HG02884 (cell line): ENCODE measurements at regions not wholly inside any gene's neighbourhood (a gene's known extent, or its start where the extent isn't known, plus 50 kb on each side); places are given as distances from the start of the nearest gene placed in this dataset.

Source experiments
- ATAC-seq: cut with Tn5 transposase; IDR thresholded peaks from one replicate; pipeline ENCODE4 v1.9.1; 2021; ENCODE audit warnings: mild to moderate bottlenecking, moderate library complexity; ENCODE audit not compliant: unreplicated experiment

DNA sequence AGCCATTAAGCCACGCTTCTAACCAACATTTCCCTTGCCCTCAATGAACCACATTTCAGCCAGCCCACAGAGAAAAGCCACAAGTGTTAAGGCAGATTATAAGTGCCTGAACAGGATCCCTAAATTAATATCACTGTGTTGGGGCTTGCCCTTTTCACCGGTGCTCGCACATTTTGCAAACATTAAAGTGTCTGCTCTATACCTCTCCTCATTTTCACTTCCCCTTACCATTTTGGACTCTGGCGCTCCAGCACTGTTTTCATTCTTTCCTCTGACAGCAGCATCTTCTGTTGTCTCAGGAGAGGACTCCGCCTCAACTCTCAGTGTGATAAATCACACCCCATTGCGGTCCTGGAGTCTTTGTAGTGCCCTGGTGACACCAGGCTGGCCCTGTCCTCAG is 274.2 kb downstream of the BAMBI start:
- no peak for ATAC-seq

DNA sequence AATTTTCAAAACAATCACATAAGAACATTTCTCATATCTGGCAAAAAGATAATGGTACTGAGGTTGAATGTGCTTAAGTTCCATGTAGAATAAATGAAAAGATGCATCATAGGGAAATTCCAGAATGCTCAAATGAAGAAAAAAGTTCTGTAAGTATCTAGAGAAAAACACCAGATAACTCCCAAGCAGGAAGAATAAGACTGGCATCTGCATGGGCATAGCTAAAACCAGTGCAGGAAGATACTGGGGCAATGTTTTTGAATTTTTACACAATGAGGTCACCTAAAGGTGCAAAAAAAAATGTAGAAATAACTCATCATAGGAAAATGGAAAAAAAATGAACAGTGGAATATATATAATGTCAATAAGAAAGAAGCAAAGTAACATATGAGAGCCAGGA is 275.2 kb downstream of the BAMBI start:
- ATAC-seq = no peak

DNA sequence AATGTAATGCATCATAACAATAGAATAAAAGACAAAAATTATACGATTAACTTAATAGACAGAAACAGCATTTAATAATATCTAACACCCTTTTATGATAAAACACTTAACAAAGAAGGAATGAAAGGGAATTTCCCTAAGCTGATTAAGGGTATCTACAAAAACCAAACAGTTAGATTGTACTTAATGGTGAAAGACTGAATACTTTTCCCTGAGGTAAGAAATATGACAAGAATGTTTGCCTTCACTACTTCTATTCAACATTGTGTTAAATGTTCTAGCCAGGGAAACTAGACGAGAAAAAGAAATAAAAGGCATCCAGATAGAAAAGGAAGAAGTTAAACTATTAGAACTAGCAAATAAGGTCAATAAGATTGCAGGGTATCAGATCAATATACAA is 276.9 kb downstream of the BAMBI start:
- no peak for ATAC-seq

DNA sequence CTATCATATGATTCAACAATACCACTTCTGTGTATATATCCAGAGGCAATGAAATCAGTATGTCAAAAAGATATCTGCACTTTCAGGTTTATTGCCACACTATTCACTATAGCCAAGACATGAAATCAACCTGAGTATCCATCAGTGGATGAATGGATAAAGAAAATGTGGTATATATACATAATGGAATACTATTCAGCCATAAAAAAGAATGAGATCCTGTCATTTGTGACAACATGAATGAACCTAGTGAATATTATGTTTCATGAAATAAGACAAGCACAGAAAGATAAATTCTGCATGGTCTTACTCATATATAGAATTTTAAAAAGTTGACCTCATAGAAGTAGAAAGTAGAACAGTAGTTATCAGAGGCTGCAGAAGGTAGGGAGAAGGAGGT is 281.1 kb downstream of the BAMBI start:
- ATAC-seq = no peak

DNA sequence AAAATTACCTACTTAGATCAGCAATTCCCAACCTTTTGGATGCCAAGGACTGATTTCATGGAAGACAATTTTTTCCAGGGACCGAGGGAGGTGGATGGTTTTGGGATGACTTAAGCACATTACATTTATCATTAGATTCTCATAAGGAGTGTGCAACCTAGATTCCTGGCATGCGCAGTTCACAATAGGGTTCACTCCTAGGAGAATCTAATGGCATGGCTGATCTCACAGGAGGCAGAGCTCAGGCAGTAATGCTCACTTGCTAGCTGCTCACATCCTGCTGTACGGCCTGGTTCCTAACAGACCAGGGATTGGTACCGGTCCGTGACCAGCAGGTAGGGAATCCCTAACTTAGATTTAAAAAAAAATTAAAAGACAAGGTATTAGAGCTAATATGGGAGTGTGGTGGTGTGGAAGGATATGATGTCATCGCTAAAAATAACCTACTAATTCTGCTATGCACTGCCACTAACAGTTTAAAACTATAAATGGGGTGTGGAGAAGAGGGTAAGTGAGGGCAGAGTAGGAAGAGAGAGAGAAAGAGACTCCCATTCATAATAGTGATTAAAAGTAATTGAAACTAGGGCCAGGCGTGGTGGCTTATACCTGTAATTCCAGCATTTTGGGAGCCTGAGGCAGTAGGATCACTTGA is 282.7 kb downstream of the BAMBI start:
- ATAC-seq = no peak

DNA sequence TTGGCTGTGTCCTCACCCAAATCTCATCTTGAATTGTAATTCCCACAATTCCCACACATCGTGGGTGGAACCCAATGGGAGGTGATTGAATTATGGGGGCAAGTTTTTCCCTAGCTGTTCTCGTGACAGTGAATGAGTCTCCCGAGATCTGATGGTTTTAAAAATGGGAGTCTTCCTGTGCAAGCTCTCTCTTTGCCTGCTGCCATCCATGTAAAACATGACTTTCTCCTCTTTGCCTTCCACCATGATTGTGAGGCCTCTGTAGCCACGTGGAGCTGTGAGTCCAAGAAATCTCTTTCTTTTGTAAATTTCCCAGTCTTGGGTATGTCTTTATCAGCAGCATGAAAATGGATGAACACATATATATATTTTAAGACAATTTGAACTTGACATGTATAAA is 285.4 kb downstream of the BAMBI start:
- ATAC-seq = no peak

DNA sequence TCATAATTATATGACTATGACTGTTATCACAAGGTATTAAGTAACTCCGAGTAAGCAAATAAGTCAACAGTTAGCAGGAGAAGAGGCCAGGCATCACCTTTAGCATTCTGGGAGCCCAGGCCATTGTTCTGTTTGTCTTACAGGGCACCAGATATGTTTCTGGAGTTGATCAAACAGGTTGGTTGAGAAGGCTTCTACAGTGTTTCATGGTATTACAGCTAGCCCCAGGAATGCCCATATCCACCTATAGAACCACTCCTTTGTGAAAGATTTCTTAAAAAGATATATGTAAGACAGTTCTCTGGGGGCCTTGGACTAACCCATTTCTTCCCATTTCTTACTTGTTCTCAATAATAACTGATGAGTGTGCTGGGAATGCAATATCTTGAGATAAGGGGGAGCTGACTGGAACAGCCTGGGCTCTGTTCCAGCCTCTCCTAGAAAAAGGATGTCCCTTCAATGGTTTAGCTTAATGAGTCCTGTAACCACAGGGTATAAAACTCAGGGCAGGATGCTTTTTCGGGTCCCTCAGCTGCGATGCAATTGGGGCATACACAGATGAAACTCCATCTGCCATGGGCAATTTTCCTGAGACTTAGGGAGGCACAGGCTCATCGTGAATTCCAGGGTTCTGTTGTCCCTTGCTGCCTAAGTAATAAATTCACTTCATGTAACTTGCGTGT is 286.4 kb downstream of the BAMBI start:
- ATAC-seq = no peak

DNA sequence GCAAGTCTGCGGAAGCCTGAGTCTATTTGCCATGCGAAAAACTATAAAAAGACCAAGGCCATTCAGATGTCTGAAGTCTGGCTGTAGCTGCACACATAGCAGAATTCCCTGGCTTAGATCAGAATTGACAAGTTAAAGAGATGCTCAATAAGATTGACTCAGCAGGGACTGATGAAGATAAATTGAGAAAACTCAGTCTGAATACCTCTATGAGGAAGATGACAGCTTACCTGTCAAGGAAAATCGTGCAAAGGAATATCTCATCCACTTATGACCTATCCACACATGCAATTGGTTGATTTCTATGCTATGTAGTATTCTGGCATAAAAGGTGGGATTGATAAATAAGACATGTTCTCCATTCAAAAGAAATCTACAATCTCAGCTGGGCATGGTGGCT is 288.6 kb downstream of the BAMBI start:
- ATAC-seq = no peak

DNA sequence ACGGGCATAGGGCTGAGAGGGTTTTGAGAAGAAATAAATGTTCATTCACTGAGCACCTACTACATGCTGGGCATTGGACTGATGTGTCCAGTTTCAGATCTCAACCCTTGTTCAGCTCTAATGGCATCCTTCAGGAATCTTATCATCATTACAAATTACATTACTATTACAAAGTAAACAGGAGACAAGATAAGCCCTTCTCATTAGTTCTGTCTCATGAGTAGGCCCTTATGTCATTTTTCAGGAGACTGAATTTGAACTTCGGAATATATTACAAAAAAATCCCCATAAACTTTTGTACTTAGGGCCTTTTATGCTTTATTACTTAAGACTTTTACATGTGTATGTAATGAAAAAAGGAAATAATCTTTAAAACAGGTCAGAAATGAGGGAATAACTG is 289.7 kb downstream of the BAMBI start:
- no peak for ATAC-seq

DNA sequence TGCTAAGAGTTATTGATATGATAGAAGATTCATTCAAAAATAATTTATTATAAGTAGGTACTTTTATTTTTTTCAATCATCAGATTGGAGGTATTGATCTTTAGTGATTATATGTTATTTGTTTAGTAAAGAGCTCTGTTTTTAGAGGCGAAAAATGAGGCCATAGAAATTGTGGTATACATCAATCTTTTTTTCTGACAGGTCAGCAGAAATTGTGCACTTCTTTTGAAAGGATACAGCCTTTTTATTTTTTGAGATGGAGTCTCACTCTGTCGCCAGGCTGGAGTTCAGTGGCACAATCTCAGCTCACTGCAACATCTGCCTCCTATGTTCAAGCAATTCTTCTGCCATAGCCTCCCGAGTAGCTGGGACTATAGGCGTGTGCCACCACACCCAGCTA is 292.1 kb downstream of the BAMBI start:
- ATAC-seq = no peak

DNA sequence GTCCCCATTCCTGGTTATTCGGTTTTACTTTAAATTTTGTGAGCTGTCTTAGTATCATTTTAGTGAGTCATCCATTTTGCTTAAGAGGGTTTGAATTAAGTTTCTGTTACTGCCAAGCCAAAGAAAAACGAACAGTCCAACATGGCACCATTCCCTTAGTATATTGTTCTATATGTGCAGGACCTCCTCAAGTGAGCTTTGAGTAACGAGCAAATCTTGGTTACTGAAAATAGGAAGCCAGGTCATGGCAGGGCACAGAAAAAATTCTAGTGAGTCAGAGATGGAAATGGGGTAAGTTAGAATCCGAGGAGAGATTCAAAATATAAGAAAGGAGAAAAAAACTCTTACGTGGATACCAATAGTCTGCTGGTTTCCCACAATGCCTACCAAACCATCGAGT is 292.9 kb downstream of the BAMBI start:
- ATAC-seq = no peak

DNA sequence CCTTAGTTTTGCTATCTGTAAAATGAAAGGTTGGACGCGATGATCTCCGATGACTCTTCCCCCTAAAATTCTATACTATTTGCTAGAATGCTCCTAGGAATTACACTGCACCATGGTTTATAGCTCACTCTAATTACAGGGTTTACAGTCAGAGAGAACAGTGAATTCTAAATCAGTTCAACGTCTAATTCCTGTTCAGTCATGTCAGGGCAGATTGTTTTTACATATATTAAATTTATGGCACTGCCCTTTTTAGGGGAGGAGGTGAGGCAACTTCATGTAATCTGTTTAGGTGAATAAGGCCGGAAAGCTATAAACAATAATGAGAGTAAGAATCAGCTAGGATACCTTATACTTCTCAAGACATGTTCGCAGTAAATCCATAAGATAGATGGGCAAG is 293.9 kb downstream of the BAMBI start:
- no peak for ATAC-seq

DNA sequence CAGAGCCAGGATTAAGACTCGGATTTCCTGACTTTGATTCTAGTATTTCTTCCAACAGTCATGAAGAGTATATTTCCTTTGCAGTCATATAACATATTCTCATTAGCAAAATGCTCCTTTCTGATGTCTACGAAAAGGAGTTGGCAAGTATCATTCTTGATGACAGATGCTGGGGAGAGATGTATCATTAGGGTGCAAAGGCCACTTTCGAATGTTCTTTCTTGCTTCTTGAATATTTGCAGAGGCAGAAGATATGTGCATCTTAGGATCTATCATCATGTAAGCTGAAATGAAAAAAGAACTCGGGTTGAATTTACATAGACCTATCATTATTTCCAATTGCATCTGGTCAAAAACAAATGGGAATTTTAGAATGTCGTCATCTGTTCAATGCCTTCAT is 294.4 kb downstream of the BAMBI start:
- ATAC-seq = no peak

DNA sequence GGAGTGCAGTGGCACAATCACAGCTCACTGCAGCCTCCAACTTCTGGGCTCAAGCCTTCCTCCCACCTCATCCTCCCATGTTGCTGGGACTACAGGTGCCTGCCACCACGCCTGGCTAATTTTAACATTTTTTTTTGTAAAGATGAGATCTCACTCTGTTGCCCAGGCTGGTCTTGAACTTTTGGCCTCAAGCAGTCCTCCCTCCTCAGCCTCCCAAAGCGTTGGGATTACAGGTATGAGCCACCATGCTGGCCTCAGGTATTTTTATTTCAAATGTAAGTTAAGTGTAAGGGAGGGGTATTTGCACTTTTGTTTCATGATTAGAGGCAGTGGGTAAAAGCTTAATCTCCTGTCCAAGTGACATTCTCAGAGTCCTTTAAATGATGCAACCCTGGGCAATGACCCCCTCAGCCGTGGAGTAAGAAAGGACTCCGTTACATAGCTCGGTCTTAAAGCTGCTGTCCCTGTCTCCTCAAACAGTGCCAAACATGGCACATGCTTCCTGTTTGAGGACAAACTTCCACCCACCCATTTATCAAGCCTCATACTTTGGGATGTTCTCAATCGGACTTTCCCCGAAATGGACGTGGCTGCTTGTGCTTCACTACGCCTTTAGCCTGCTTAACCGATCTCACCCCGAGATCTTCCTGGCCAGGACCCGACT is 296.1 kb downstream of the BAMBI start:
- no peak for ATAC-seq

DNA sequence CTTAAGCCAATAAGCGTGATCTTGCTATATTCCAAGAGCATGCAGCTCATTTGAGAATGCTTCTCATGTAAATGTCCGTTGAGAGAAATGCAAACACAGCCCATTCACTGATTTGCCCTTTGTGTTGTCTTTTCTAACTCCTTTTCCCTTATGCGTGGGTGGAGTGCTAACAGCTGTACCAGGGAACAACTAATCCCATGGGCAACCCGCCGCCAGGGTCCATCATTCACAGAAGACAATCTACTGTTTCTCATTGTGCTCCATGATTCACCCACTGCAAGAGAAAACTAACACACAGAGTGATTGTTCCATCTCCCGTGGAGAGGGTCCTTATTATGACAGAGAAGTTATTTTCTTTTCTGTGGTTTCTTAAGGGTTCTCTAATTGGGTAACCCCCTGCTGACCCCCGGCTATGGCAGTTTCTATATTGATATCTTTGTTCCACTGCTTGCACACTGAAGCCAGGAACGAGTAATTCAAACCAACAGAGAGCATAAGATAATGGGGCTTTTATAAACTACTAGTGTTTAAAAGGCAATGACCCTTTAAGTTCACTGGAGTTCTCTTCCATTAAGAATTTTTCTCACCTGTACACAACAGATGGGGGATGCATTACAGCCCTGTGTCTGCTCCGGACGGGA is 298.7 kb downstream of the BAMBI start:
- no peak for ATAC-seq

DNA sequence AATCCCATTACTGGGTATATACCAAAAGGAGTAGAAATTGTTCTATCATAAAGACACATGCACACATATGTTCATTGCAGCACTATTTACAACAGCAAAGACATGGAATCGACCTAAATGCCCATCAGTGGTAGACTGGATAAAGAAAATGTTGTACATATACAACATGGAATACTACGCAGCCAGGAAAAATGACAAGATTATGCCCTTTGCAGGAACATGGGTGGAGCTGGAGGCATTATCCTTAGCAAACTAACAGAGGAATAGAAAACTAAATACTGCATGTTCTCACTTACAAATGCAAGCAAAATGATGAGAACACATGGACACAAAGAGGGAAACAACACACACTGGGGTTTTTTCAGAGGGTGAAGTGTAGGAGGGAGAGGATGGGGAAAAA is 300.2 kb downstream of the BAMBI start:
- ATAC-seq = no peak

DNA sequence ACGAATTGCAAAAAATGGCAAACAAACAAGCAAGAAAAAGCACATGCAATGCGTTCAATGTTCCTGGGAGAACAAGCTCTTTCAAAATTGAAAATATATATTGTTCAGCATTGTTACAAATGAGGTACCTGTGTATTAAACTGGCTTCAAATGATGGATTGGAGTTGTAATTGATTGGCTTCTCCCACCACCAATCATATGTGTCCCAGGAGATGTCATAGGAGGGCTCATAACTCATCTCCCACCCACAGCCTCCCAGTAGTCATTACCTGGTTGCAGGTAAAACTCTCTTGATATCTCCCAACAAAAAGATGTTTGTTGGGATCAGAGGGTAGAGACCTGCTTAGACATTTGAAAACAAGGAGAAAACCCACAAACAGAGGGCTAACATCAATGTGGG is 302.9 kb downstream of the BAMBI start:
- no peak for ATAC-seq

DNA sequence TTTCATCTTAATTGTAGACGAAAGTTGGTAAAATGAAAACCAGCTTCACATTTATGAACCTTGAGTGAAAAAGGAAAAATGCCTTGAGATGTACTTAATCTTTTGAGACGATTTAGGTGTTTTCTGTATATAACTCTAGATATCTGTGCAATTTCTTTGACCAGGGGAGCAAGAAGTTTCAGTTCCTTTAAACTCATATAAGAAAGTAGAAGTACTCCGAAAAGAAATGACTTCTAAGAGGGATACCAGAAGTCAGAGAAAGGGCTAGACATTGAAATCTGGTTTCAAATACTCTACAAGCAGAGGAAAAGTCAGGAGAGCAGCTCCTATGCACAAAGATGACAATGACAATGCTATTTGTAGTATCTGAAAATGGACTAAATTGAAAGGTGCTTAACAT is 303.7 kb downstream of the BAMBI start:
- no peak for ATAC-seq

DNA sequence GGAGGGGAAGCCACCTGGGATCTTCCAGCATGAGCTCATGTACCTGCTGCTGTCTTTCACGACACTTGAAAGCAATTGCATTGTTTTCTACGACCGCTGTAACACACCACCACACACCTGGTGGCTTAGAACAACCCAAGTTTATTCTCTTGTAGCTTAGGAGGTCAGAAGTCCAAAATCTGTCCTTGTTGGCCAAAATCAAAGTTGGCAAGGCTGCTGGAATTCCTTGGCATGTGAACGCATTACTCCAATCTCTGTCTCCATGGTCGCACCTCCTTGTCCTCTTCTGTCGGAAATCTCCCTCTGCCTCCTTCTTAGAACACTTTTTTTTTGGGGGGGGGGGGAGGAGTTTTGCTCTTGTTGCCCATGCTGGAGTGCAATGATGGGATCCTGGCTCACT is 305.7 kb downstream of the BAMBI start:
- ATAC-seq = no peak

DNA sequence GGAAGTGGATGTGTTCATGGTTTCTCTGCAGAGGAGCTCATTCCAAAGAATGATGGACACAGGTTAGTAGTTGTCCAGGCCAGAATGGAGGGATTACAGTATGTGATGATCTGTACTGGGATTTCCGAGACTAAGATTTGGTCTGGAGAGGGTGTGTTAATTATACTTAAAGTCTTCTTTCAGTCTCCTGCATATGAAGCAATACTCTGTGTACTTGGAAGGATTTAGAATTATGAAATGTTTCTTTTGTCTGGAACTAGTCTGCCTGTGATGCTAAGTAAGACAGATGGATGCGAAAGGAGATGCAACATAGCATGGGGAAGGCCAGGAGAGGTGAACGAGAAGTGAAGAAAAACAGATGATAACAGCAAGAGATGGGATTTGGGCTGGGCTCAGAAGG is 305.1 kb upstream of the LYZL1 start:
- no peak for ATAC-seq

DNA sequence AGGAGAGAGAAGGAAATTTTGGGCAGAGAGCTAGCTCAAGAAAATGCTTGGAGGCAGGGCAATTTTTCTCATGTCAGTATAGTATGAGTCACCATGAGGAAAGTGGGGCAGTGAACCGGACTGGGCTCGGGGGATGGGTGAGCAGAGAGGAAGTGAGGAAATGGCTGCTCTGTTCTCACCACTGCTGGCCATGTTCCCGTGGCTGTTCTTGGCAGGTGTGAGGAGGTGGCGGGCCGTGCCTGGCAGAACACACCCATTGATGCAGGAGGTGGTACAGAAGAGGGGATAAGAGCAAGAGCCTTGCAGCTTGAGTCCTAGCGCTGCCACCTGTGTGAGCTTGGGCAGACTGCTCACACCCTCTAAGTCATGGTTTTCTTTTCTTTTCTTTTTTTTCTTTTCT is 304.4 kb upstream of the LYZL1 start:
- no peak for ATAC-seq
